Activated T-cell treated with anti-CD3 and anti-CD28 coated beads, Interleukin-2, amount 50 U/mL, for 24 hours (primary cell): ENCODE measurements at regions not wholly inside any gene's neighbourhood (a gene's known extent, or its start where the extent isn't known, plus 50 kb on each side); places are given as distances from the start of the nearest gene placed in this dataset.

ENCODE experiments used
- DNase-seq: peaks from one replicate; pipeline ENCODE4 v3.0.0-alpha.2; 2020
- H3K27ac Mint-ChIP-seq: 2 replicates; pipeline ENCODE4 v1.8.0; 2020; ENCODE audit warnings: mild to moderate bottlenecking, mixed read lengths
- H3K27me3 Mint-ChIP-seq: 2 replicates; pipeline ENCODE4 v1.8.0; 2020; ENCODE audit warnings: mixed read lengths
- H3K36me3 Mint-ChIP-seq: 2 replicates; pipeline ENCODE4 v1.8.0; 2020; ENCODE audit warnings: low read depth, mixed read lengths
- H3K4me1 Mint-ChIP-seq: 2 replicates; pipeline ENCODE4 v1.8.0; 2020; ENCODE audit warnings: low read depth, mixed read lengths
- H3K4me3 Mint-ChIP-seq: 2 replicates; pipeline ENCODE4 v1.8.0; 2020; ENCODE audit warnings: mild to moderate bottlenecking, moderate library complexity, mixed read lengths
- H3K9me3 Mint-ChIP-seq: 2 replicates; pipeline ENCODE4 v1.8.0; 2020; ENCODE audit warnings: mixed read lengths

GRCh38 chr13:34863360-34864135, 78.5 kb upstream of the NBEA start:
- H3K9me3 Mint-ChIP-seq = no peaks in the 10 kb centered on the region
- peaks cover 4% of the 10 kb centered on the region for H3K27me3 Mint-ChIP-seq
- H3K4me3 Mint-ChIP-seq = no peak overlapping the region
- no peaks in the 10 kb centered on the region for H3K36me3 Mint-ChIP-seq
- DNase-seq = no peak
- no peaks in the 10 kb centered on the region for H3K4me1 Mint-ChIP-seq
- no peak overlapping the region for H3K27ac Mint-ChIP-seq

GRCh38 chr13:34864671-34865070, 77.4 kb upstream of the NBEA start:
- no peak for DNase-seq
- Mint-ChIP-seq H3K4me1 (no peaks in the 10 kb centered on the region), H3K9me3 (no peaks in the 10 kb centered on the region), H3K4me3 (no peak overlapping the region), H3K36me3 (no peaks in the 10 kb centered on the region), H3K27me3 (peaks cover 8% of the 10 kb centered on the region), H3K27ac (no peak overlapping the region)

- Mint-ChIP-seq H3K4me3 (no peak overlapping the region), H3K27me3 (peaks cover 8% of the 10 kb centered on the region), H3K36me3 (no peaks in the 10 kb centered on the region), H3K9me3 (no peaks in the 10 kb centered on the region), H3K27ac (no peak overlapping the region), H3K4me1 (no peaks in the 10 kb centered on the region)
- DNase-seq = no peak
These were observed 74.5 kb upstream of the NBEA start for GRCh38 chr13:34867590-34867989.

DNA sequence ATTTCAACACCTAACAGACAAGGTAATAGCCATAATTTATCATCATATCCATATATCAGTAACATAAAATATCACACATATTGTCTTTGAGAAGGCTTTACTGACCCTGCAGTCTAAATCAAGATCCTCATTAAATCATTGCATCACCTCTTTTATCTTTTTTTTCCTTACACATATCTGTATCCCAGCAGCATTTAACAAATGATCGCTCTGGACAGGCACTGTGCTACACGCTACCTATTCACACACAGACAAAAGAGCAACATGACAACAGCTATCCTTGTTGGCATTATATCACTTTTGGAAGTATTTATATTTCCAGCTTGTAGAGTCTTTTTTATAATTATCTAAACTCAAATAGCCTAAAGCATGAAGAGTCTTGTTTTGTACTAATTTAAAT, 73.3 kb upstream of the NBEA start:
- no peaks in the 10 kb centered on the region for H3K36me3 Mint-ChIP-seq
- H3K4me1 Mint-ChIP-seq = no peaks in the 10 kb centered on the region
- H3K9me3 Mint-ChIP-seq = no peaks in the 10 kb centered on the region
- no peak overlapping the region for H3K27ac Mint-ChIP-seq
- no peak for DNase-seq
- peaks cover 8% of the 10 kb centered on the region for H3K27me3 Mint-ChIP-seq
- H3K4me3 Mint-ChIP-seq = no peak overlapping the region

GRCh38 chr13:34869696-34870095, 72.4 kb upstream of the NBEA start:
- Mint-ChIP-seq H3K36me3 (no peaks in the 10 kb centered on the region), H3K4me3 (no peak overlapping the region), H3K9me3 (no peaks in the 10 kb centered on the region), H3K27me3 (peaks cover 8% of the 10 kb centered on the region), H3K4me1 (no peaks in the 10 kb centered on the region), H3K27ac (no peak overlapping the region)
- DNase-seq = no peak

DNA sequence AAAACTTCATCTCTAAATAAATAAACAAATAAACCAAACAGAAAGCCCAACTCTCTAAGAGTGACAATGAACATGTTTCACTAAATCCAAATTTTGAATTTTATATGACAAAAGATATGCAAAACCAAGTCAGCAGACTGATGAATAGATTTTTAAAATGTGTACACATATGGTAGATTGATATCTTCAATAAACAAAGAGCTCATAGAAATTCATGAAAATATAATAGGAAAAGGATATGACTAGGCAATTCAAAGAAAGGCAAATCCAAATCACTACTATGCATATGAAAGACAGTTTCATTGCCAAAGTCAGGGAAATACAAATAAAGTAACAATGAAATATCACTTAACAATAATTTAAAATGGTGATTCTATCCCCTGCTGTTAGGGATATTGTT, 63.7 kb upstream of the NBEA start:
- Mint-ChIP-seq H3K27me3 (no peaks in the 10 kb centered on the region), H3K4me3 (no peak overlapping the region), H3K36me3 (no peaks in the 10 kb centered on the region), H3K27ac (no peak overlapping the region), H3K9me3 (no peaks in the 10 kb centered on the region), H3K4me1 (no peaks in the 10 kb centered on the region)
- DNase-seq = no peak

DNA sequence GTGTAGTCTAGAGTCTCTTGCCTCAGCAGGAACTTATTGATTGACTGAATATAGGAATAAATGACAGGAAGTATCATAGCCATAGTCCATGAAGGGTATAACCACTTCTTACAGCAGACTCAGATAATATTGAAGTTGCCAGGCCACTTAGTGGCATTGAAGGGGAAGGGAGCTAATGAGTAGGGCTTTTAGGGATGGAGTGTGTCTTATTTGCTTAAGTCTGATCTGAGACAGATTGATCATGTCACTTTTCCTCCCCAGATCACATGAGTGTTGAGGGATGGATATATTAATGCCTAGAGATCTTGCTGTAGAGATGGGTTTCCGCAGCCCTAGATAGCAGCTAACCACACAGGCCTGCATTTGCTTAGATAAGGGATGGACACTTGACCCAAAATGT, 62.2 kb upstream of the NBEA start:
- no peaks in the 10 kb centered on the region for H3K36me3 Mint-ChIP-seq
- no peak overlapping the region for H3K27ac Mint-ChIP-seq
- H3K4me1 Mint-ChIP-seq = no peaks in the 10 kb centered on the region
- no peak for DNase-seq
- H3K27me3 Mint-ChIP-seq = no peaks in the 10 kb centered on the region
- H3K9me3 Mint-ChIP-seq = no peaks in the 10 kb centered on the region
- H3K4me3 Mint-ChIP-seq = no peak overlapping the region

- H3K4me3 Mint-ChIP-seq = no peak overlapping the region
- no peaks in the 10 kb centered on the region for H3K36me3 Mint-ChIP-seq
- no peaks in the 10 kb centered on the region for H3K9me3 Mint-ChIP-seq
- no peaks in the 10 kb centered on the region for H3K4me1 Mint-ChIP-seq
- H3K27me3 Mint-ChIP-seq = no peaks in the 10 kb centered on the region
- H3K27ac Mint-ChIP-seq = no peak overlapping the region
- no peak for DNase-seq
These were observed 60.6 kb upstream of the NBEA start for GRCh38 chr13:34881494-34881893.

GRCh38 chr13:34883396-34883795, 58.7 kb upstream of the NBEA start:
- Mint-ChIP-seq H3K4me3 (no peak overlapping the region), H3K27ac (no peak overlapping the region), H3K9me3 (no peaks in the 10 kb centered on the region), H3K4me1 (no peaks in the 10 kb centered on the region), H3K27me3 (no peaks in the 10 kb centered on the region), H3K36me3 (no peaks in the 10 kb centered on the region)
- no peak for DNase-seq

- no peak for DNase-seq
- Mint-ChIP-seq H3K9me3 (no peaks in the 10 kb centered on the region), H3K4me3 (no peak overlapping the region), H3K4me1 (no peaks in the 10 kb centered on the region), H3K36me3 (no peaks in the 10 kb centered on the region), H3K27me3 (no peaks in the 10 kb centered on the region), H3K27ac (no peak overlapping the region)
These were observed 57.7 kb upstream of the NBEA start for GRCh38 chr13:34884366-34884765.

GRCh38 chr13:34886121-34886875, 55.8 kb upstream of the NBEA start:
- no peaks in the 10 kb centered on the region for H3K27me3 Mint-ChIP-seq
- no peak overlapping the region for H3K4me3 Mint-ChIP-seq
- no peaks in the 10 kb centered on the region for H3K36me3 Mint-ChIP-seq
- no peak overlapping the region for H3K27ac Mint-ChIP-seq
- DNase-seq = no peak
- no peaks in the 10 kb centered on the region for H3K4me1 Mint-ChIP-seq
- no peaks in the 10 kb centered on the region for H3K9me3 Mint-ChIP-seq

- Mint-ChIP-seq H3K4me1 (no peaks in the 10 kb centered on the region), H3K4me3 (no peak overlapping the region), H3K36me3 (no peaks in the 10 kb centered on the region), H3K9me3 (no peaks in the 10 kb centered on the region), H3K27me3 (no peaks in the 10 kb centered on the region), H3K27ac (no peak overlapping the region)
- no peak for DNase-seq
These were observed 55.1 kb upstream of the NBEA start for GRCh38 chr13:34886987-34887386.
